PC-9 (cell line): ENCODE measurements at regions not wholly inside any gene's neighbourhood (a gene's known extent, or its start where the extent isn't known, plus 50 kb on each side); places are given as distances from the start of the nearest gene placed in this dataset.

Experiments
- EZH2 ChIP-seq: fragments of 200-600 bp; sonication (generic); IDR thresholded peaks from 2 replicates; pipeline ENCODE4 v1.8.0; 2017; ENCODE audit warnings: antibody characterized with exemption, low read depth
- TF ChIP-seq, protein P1 (sequence below): fragments of 200-600 bp; sonication (generic); conservative IDR thresholded peaks from 2 replicates; pipeline ENCODE4 v1.6.1; 2017; ENCODE audit warnings: mixed run types, antibody characterized with exemption, mild to moderate bottlenecking, moderate library complexity

DNA sequence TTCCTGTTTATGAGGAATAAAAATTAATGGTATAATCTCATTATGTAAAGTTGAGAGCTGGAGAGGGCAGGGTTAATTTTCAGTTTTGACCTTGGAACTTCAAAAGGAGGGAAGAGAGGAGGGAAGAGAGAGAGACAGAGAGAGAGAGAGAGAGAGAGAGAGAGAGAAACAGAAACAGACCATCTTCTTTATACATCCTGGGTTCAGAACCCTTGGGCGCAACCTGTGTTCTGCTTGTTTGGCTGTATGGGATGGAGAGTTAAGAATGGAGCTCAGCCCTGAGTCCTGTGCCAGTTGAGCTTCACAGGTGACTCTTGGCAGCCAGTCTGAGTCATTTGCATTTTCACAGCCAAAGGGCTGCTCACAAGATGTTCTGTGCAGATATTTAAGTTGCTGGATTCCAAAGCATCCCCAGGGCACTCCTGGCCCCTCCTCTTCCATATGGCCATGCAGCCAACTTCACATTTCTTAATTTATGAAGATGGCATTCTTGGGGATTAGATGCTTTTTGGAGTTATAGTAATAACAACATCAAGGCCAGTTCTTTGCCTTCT is 143.5 kb downstream of the CARTPT start:
- TF ChIP-seq, protein P1, sequence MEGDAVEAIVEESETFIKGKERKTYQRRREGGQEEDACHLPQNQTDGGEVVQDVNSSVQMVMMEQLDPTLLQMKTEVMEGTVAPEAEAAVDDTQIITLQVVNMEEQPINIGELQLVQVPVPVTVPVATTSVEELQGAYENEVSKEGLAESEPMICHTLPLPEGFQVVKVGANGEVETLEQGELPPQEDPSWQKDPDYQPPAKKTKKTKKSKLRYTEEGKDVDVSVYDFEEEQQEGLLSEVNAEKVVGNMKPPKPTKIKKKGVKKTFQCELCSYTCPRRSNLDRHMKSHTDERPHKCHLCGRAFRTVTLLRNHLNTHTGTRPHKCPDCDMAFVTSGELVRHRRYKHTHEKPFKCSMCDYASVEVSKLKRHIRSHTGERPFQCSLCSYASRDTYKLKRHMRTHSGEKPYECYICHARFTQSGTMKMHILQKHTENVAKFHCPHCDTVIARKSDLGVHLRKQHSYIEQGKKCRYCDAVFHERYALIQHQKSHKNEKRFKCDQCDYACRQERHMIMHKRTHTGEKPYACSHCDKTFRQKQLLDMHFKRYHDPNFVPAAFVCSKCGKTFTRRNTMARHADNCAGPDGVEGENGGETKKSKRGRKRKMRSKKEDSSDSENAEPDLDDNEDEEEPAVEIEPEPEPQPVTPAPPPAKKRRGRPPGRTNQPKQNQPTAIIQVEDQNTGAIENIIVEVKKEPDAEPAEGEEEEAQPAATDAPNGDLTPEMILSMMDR: no peak
- TF ChIP-seq EZH2: no peak
